Tibial nerve (tissue), 4 donors: ENCODE measurements at regions not wholly inside any gene's neighbourhood (a gene's known extent, or its start where the extent isn't known, plus 50 kb on each side); places are given as distances from the start of the nearest gene placed in this dataset.

Source experiments
- EP300 ChIP-seq, 2 donors: sonication (generic); formaldehyde crosslinking; IDR thresholded peaks; one replicate each; pipeline ENCODE4 v1.6.1; 2017; ENCODE audit warnings: antibody characterized with exemption in 2 of 2, mild to moderate bottlenecking in 1 of 2
- TF ChIP-seq, protein P1 (sequence below), 5 experiments: fragments of 200-600 bp in 3 of 5; fragments of 450-650 bp in 2 of 5; sonication (generic) in 3 of 5; IDR thresholded peaks; one replicate each; pipeline ENCODE4 v1.5.1; 2016 to 2019; ENCODE audit warnings: antibody characterized with exemption in 5 of 5, mild to moderate bottlenecking in 3 of 5, moderate library complexity in 2 of 5

DNA sequence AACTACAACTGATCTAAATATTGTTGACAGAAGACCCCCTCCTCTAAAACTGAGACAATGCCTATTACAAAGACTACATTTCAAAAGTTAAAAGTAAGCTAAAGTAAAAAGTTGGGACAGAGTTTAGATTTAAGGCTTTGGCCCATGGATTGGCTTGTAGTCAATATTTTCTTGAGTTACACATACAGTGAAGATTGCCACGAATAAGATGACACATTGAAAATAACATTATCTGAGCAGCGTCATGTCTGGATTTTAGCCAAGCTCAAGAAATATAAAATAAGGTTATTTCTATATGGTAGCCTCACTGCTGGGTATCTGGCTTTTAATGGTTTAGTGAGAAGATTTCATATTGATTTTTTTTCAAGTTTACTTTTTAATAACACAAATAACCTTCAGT lies 266.2 kb upstream of the LDB2 start:
- TF ChIP-seq EP300 (IDR thresholded peaks at IDR 0.05) = no peak
- TF ChIP-seq, protein P1, sequence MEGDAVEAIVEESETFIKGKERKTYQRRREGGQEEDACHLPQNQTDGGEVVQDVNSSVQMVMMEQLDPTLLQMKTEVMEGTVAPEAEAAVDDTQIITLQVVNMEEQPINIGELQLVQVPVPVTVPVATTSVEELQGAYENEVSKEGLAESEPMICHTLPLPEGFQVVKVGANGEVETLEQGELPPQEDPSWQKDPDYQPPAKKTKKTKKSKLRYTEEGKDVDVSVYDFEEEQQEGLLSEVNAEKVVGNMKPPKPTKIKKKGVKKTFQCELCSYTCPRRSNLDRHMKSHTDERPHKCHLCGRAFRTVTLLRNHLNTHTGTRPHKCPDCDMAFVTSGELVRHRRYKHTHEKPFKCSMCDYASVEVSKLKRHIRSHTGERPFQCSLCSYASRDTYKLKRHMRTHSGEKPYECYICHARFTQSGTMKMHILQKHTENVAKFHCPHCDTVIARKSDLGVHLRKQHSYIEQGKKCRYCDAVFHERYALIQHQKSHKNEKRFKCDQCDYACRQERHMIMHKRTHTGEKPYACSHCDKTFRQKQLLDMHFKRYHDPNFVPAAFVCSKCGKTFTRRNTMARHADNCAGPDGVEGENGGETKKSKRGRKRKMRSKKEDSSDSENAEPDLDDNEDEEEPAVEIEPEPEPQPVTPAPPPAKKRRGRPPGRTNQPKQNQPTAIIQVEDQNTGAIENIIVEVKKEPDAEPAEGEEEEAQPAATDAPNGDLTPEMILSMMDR (IDR thresholded peaks at IDR 0.05) = no peak
